T47D (cell line): ENCODE measurements at regions not wholly inside any gene's neighbourhood (a gene's known extent, or its start where the extent isn't known, plus 50 kb on each side); places are given as distances from the start of the nearest gene placed in this dataset.
"Not testable (repeated sequence)": the region's sequence is repeated elsewhere in the genome, so short reads cannot be mapped to it uniquely, and the experiment has no call there.

Experiments
- DNase-seq, 2 experiments: peaks; one replicate each; pipeline versions ENCODE4 v3.0.0 to v3.0.0-alpha.2; 2011 to 2012; ENCODE audit warnings: low read depth in 1 of 2, low spot score in 1 of 2
- JUND ChIP-seq: IDR thresholded peaks from 2 replicates; pipeline ENCODE4 v1.6.1; 2012; ENCODE audit warnings: low read depth
- in situ Hi-C: cut with HindIII; loops from 2 replicates; pipeline ENCODE4 v1.10.0; 2016; ENCODE audit warnings: low sequenced_read_pairs, low pct_unique_long_range_greater_than_20kb

DNA sequence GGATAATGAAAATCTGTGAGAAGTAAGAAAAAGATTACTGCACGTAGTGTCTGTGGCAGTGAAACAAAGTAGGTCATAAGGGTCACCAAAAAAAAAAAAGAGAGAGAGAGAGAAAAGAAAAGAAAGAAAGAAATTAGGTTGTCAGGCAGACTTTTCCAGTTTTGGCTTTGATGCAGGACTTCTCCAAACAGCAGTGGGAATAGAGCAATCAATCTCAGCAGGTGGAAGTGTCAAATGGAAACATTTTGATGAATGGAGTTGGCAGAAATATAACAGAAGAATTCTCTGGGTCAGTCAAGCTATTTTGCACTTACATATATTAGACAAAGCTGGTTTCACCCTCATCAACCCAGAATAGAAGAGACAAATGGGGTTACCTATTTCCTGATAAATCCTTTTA lies 745.8 kb downstream of the SLC6A15 start:
- no peak for TF ChIP-seq JUND
- DNase-seq = no peak
- in situ Hi-C loops = no loop called here

- TF ChIP-seq JUND = no peak
- DNase-seq = no peak
- in situ Hi-C loops = no loop called here
Observed at GRCh38 chr12:84165998-84166571, 746.5 kb downstream of the SLC6A15 start.

DNA sequence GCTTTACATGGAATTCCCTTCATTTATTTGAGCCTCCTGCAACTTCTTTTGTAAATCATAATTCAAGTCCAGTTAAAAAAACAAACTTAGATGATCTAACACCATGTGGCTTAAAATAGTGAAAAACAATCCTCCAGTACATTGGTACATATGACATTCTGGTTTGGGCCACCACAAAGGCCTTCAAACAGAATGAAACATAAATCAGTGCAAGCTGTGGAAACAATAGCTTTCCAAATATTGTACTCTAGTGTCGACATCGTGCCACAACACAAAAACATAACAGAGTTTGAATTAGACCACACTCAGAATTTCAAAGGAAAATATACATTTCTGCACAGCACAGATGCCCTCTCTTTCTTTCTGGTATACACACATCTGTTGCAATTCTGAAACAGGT lies 751.3 kb downstream of the SLC6A15 start:
- no peak for TF ChIP-seq JUND
- DNase-seq = no peak
- in situ Hi-C loops = no loop called here

GRCh38 chr12:84159260-84159659 lies 753.3 kb downstream of the SLC6A15 start:
- in situ Hi-C loops = no loop called here
- DNase-seq = no peak
- TF ChIP-seq JUND = no peak

DNA sequence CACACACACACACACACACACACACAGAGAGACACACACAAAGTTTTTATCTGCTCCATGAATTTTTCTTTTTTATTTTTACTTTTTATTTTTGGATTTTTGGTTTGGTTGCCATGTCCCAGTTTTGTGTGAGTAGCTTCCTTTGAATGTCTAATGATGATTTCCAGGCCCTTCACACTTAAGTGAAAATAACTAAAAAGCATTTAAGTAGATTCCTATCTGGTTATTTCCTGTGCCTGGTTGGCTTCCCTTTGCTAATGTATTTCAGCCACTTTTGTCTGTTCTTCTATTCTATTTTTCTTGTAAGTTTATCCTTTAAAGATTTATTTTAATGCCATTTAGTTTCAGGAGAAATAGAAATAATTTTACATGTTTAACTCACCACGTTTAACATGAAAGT lies 755.4 kb downstream of the SLC6A15 start:
- DNase-seq = no peak
- no peak for TF ChIP-seq JUND
- in situ Hi-C loops = no loop called here

GRCh38 chr12:84154991-84155930 lies 757.3 kb downstream of the SLC6A15 start:
- DNase-seq, in situ Hi-C loops: not testable (repeated sequence)

DNA sequence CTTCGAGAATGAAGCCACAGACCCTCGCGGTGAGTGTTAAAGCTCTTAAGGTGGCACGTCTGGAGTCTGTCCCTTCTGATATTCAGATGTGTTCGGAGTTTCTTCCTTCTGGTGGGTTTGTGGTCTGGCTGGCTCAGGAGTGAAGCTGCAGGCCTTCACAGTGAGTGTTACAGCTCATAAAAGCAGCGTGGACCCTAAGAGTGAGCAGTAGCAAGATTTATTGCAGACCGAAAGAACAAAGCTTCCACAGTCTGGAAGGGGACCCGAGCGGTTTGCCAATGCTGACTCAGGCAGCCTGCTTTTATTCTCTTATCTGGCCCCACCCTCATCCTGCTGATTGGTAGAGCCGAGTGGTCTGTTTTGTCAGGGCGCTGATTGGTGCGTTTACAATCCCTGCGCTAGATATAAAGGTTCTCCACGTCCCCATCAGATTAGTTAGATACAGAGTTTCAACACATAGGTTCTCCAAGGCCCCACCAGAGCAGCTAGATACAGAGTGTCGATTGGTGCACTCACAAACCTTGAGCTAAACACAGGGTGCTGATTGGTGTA lies 758.1 kb downstream of the SLC6A15 start:
- in situ Hi-C loops, DNase-seq: not testable (repeated sequence)

GRCh38 chr12:84150201-84150600 lies 762.4 kb downstream of the SLC6A15 start:
- TF ChIP-seq JUND = no peak
- no peak for DNase-seq
- in situ Hi-C loops = no loop called here

DNA sequence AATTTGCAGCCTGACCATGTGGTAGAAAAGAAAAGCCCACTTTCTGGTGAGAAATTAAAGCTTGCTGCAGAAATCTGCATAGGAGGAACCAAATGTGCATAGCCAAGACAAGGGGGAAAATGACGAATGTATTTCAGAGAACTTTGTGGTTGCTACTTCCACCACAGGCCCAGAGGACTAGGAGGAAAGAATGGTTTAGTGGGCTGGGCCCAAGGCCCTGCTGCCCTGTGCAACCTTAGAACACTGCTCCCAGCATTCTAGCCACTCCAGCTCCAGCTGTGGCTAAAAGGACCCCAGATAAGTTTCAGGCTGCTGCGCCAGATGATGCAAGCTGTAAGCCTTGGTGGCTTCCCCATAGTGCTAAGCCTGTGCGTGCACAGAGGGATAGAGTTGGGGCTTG lies 764.3 kb downstream of the SLC6A15 start:
- no peak for TF ChIP-seq JUND
- in situ Hi-C loops = no loop called here
- DNase-seq = no peak

DNA sequence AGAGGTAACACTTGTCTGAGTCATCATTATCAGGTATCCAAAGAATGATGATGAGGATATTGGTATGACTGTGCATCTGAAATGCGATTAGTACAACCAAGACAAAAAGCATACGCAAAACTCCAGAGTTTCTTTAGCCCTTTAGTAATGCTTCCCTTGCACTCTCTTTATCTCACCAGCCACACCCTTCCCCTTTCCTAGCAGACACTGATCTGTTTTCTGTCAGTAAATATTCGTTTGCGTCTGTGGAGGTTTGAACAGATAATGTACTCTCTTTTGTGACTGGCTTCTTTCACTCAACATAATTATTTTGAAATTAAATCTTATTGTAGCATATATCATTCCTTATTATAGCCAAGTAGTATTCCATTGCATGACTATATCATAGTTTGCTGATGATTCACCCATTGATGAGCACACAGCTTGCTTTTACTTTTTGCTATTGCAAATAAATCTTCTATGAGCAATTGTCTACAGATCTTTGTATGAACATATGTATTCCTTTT lies 775.7 kb downstream of the SLC6A15 start:
- in situ Hi-C loops = no loop called here
- no peak for DNase-seq
- no peak for TF ChIP-seq JUND

DNA sequence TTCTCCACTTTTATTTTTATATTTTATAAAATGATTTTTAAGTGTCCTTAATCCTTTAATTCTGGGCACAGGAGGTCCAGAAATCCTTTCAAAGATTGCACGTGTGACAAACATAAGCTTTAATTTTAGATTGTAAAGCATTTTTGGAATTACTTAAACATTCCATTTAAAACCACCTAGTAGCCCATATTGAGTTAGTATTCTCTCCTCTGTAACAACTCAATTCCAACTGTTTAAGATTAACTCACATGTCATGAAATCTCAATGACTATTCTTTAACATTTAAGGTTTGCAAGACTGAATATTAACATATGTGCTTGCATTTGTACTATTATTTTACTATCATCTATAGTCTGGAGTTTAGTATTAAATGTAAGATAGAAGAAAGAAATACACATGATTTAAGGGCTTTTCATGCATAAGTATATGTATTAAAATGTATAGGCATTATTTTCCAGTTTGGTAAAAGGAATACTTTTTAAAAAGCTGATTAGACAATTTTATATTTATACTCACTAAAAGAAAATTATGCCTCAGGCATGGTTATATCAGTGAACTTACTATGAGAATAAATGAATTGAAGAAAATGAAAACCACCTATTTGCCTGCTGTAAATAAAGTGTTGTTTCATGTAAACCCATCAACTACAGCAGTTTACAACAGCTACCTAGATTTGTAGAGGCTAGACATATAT lies 776.9 kb downstream of the SLC6A15 start:
- in situ Hi-C loops = no loop called here
- no peak for DNase-seq
- TF ChIP-seq JUND = no peak

GRCh38 chr12:84134797-84135366 lies 777.7 kb downstream of the SLC6A15 start:
- no peak for TF ChIP-seq JUND
- in situ Hi-C loops = no loop called here
- no peak for DNase-seq
